ENCODE measurements at regions not wholly inside any gene's neighbourhood (a gene's known extent, or its start where the extent isn't known, plus 50 kb on each side); places are given as distances from the start of the nearest gene placed in this dataset.
"Not testable (repeated sequence)": the region's sequence is repeated elsewhere in the genome, so short reads cannot be mapped to it uniquely, and the experiment has no call there.

- DNase-seq (ENCODE audit: low read depth): no peak
Observed at GRCh38 chr2:22124003-22124402, 1000.2 kb downstream of the TDRD15 start.

- no peak for DNase-seq (ENCODE audit: low read depth)
Observed at GRCh38 chr2:22126106-22126505, 1002.3 kb downstream of the TDRD15 start.

- no peak for DNase-seq (ENCODE audit: low read depth)
Observed at GRCh38 chr2:22126978-22127377, 1003.2 kb downstream of the TDRD15 start.

GRCh38 chr2:22134421-22134820, 1010.7 kb downstream of the TDRD15 start:
- DNase-seq (ENCODE audit: low read depth): no peak

- no peak for DNase-seq (ENCODE audit: low read depth)
Observed at GRCh38 chr2:22136446-22136845, 1012.7 kb downstream of the TDRD15 start.

- DNase-seq (ENCODE audit: low read depth): no peak
Observed at GRCh38 chr2:22143840-22144239, 1020.1 kb downstream of the TDRD15 start.

GRCh38 chr2:22153931-22154613, 1030.3 kb downstream of the TDRD15 start:
- DNase-seq (ENCODE audit: low read depth): no peak

GRCh38 chr2:22156661-22157060, 1032.9 kb downstream of the TDRD15 start:
- DNase-seq (ENCODE audit: low read depth): not testable (repeated sequence)

GRCh38 chr2:22167256-22167655, 1043.5 kb downstream of the TDRD15 start:
- DNase-seq (ENCODE audit: low read depth): no peak

- no peak for DNase-seq (ENCODE audit: low read depth)
Observed at GRCh38 chr2:22175003-22175402, 1051.2 kb downstream of the TDRD15 start.

- DNase-seq (ENCODE audit: low read depth): no peak
Observed at GRCh38 chr2:22185251-22185650, 1061.5 kb downstream of the TDRD15 start.

GRCh38 chr2:22186261-22186828, 1062.6 kb downstream of the TDRD15 start:
- DNase-seq (ENCODE audit: low read depth): not testable (repeated sequence)

- DNase-seq (ENCODE audit: low read depth): no peak
Observed at GRCh38 chr2:22189893-22190480, 1066.2 kb downstream of the TDRD15 start.

- DNase-seq (ENCODE audit: low read depth): no peak
Observed at GRCh38 chr2:22194218-22194617, 1070.5 kb downstream of the TDRD15 start.

GRCh38 chr2:22196806-22197205, 1073.0 kb downstream of the TDRD15 start:
- DNase-seq (ENCODE audit: low read depth): no peak

- DNase-seq (ENCODE audit: low read depth): no peak
Observed at GRCh38 chr2:22198381-22199283, 1074.9 kb downstream of the TDRD15 start.

GRCh38 chr2:22199994-22200393, 1076.2 kb downstream of the TDRD15 start:
- DNase-seq (ENCODE audit: low read depth): no peak

GRCh38 chr2:22209545-22209944, 1085.8 kb downstream of the TDRD15 start:
- DNase-seq (ENCODE audit: low read depth): no peak

GRCh38 chr2:22213237-22213636, 1089.5 kb downstream of the TDRD15 start:
- no peak for DNase-seq (ENCODE audit: low read depth)

- no peak for DNase-seq (ENCODE audit: low read depth)
Observed at GRCh38 chr2:22215517-22215916, 1091.7 kb downstream of the TDRD15 start.

- DNase-seq (ENCODE audit: low read depth): no peak
Observed at GRCh38 chr2:22217881-22218280, 1094.1 kb downstream of the TDRD15 start.

- DNase-seq (ENCODE audit: low read depth): no peak
Observed at GRCh38 chr2:22221006-22221405, 1097.2 kb downstream of the TDRD15 start.

GRCh38 chr2:22238967-22239366, 1115.2 kb downstream of the TDRD15 start:
- DNase-seq (ENCODE audit: low read depth): no peak
